ENCODE measurements at regions not wholly inside any gene's neighbourhood (a gene's known extent, or its start where the extent isn't known, plus 50 kb on each side); places are given as distances from the start of the nearest gene placed in this dataset.

DNA sequence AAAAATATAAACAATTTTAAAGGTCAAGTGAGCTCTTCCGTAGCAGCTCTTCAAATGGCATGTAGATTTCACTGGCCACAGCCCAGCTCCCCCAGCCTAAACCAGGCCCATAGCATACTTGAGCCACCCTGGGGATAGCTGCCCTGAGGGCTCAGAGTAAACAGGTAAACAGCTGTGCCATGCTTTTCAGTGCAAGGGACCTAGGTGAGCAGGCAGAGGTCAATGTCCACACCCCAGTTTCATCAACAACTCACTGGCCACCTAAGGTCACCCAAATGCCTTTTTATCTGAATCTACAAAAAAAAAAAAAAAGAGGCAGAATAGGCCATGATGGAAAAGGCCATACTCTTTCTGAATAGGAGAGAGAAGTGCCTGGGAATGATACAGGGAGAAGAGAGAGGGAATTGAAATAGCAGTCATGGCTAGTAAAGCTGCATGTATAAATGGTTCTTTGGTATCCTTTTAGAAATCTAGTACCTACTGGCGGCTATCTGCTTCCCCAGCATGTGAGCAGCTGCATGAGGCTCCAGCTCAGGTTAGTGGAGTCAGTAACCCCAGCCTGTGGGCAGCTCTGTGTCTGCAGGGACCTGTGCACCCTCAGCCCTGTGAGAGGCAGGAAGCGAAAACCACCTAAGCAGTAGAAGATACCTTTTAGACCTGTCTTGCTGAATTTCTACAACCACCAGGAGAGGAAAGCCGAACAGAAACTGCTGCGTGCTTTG lies 77.0 kb downstream of the FOXA2 start:
- TF ChIP-seq CTCF (IDR thresholded peaks at IDR 0.05) (no peak), POLR2AphosphoS5 (IDR thresholded peaks at IDR 0.05; ENCODE audit: insufficient read depth in 1 of 2, low read depth in 1 of 2) (no peak), POLR2A (IDR thresholded peaks at IDR 0.05) (no peak)

All from vagina (tissue), 2 donors.